Stimulated activated CD8-positive, alpha-beta memory T cell treated with anti-CD3 and anti-CD28 coated beads, Interleukin-15, amount 100 ng/mL, for 1 hour (primary cell): ENCODE measurements at regions not wholly inside any gene's neighbourhood (a gene's known extent, or its start where the extent isn't known, plus 50 kb on each side); places are given as distances from the start of the nearest gene placed in this dataset.

Experiments used
- DNase-seq: peaks from one replicate; pipeline ENCODE4 v3.0.0-alpha.2; 2020; ENCODE audit warnings: low read depth

- DNase-seq = no peak
Observed at GRCh38 chr11:70703141-70704064, 305.1 kb downstream of the CTTN start.

GRCh38 chr11:70705097-70705496 lies 306.8 kb downstream of the CTTN start:
- DNase-seq = no peak

GRCh38 chr11:70705930-70706329 lies 307.6 kb downstream of the CTTN start:
- no peak for DNase-seq

GRCh38 chr11:70707821-70708220 lies 309.5 kb downstream of the CTTN start:
- no peak for DNase-seq

GRCh38 chr11:70709596-70709995 lies 311.3 kb downstream of the CTTN start:
- no peak for DNase-seq

GRCh38 chr11:70710192-70710591 lies 311.9 kb downstream of the CTTN start:
- no peak for DNase-seq

- no peak for DNase-seq
Observed at GRCh38 chr11:70710601-70711000, 312.3 kb downstream of the CTTN start.

GRCh38 chr11:70711095-70711910 lies 313.0 kb downstream of the CTTN start:
- DNase-seq = no peak

GRCh38 chr11:70711911-70712185 lies 313.5 kb downstream of the CTTN start:
- no peak for DNase-seq

- DNase-seq = no peak
Observed at GRCh38 chr11:70712471-70712870, 314.1 kb downstream of the CTTN start.

- no peak for DNase-seq
Observed at GRCh38 chr11:70713086-70713835, 314.9 kb downstream of the CTTN start.

GRCh38 chr11:70713988-70714665 lies 315.8 kb downstream of the CTTN start:
- DNase-seq = no peak

GRCh38 chr11:70715166-70715951 lies 317.0 kb downstream of the CTTN start:
- DNase-seq = no peak

- DNase-seq = no peak
Observed at GRCh38 chr11:70716216-70716615, 317.9 kb downstream of the CTTN start.

- DNase-seq = no peak
Observed at GRCh38 chr11:70716986-70717775, 318.9 kb downstream of the CTTN start.

- no peak for DNase-seq
Observed at GRCh38 chr11:70717936-70718595, 319.7 kb downstream of the CTTN start.

GRCh38 chr11:70719516-70719915 lies 321.2 kb downstream of the CTTN start:
- no peak for DNase-seq

GRCh38 chr11:70720281-70720680 lies 322.0 kb downstream of the CTTN start:
- DNase-seq = no peak

GRCh38 chr11:70721006-70721405 lies 322.7 kb downstream of the CTTN start:
- no peak for DNase-seq

GRCh38 chr11:70725278-70725677 lies 326.9 kb downstream of the CTTN start:
- DNase-seq = no peak
